Activated CD4-positive, alpha-beta T cell treated with anti-CD3 and anti-CD28 coated beads, Interleukin-2, amount 50 U/mL, for 1 hour (primary cell): ENCODE measurements at regions not wholly inside any gene's neighbourhood (a gene's known extent, or its start where the extent isn't known, plus 50 kb on each side); places are given as distances from the start of the nearest gene placed in this dataset.
"Not testable (repeated sequence)": the region's sequence is repeated elsewhere in the genome, so short reads cannot be mapped to it uniquely, and the experiment has no call there.

Experiments used
- DNase-seq: peaks from one replicate; pipeline ENCODE4 v3.0.0-alpha.2; 2020

- no peak for DNase-seq
Observed at GRCh38 chr10:28130267-28130666, 131.4 kb upstream of the ODAD2 start.

DNA sequence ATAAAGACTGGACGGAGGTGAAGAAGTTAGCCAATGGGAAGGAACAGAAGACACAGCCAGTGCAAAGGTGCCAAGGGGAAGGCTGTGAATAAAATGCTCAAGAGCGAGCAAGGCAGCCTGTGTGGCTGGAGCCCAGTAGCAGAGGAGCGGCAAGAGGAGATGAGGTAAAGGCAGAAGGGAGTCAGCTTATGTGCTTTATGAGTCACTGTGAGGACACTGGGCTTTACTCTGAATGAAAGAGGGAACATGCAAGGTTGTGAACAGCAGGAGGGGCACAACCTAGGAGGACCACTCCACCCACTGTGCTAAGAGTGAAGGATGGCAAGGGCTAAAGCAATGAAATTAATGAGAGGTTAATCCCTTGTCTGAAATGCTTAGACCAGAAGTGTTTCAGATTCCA is 129.0 kb upstream of the ODAD2 start:
- DNase-seq = no peak

GRCh38 chr10:28125701-28126100 is 126.8 kb upstream of the ODAD2 start:
- no peak for DNase-seq

DNA sequence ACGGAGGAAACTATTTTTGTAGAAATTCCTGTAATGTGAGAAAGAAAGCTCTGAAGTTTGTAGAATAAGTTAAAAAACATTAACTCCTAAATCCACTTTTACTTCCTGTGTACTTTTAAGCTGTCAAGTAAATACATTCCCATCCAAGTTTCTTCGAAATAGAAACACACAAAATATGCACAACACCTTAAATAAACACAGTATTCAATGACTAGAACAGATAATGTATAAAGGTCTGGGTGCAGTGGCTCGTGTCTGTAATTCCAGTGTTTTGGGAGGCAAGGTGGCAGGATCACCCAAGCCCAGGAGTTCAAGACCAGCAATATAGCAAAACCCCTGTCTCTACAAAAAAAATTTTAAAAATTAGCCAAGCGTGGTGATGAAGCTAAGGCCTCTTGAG is 121.9 kb upstream of the ODAD2 start:
- no peak for DNase-seq

DNA sequence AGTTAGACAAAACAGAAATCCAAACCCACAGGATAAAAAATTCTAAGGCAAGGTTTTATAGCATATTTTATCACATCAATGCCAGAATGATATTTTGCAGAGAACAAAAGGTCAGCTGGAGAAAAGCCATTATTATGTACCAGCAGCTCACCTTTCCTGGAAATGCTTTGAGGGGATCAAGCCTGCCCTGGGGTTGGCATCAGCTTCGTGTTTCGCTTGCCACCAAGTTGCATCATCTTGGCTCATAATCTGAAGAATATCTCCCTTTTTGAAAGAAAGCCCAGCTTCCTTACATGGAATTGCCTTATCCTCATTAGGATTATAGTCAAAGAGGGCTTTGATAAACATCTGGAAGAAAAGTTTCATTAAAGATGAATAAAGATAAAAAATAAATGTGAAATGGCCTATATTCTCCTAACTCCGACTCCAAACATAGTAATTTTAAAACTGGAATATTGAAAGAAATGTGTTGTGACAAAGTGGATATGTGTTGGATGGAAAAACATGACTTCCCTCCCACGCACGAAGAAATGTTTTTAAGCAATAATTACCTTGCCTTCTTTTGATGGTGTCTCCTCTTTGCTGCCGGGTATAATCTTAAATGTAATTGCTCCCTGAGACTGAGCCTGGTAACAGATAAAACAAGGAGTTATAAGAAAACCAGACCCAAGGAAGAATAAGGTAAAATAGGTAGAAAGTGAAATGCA is 121.3 kb upstream of the ODAD2 start:
- DNase-seq = no peak

DNA sequence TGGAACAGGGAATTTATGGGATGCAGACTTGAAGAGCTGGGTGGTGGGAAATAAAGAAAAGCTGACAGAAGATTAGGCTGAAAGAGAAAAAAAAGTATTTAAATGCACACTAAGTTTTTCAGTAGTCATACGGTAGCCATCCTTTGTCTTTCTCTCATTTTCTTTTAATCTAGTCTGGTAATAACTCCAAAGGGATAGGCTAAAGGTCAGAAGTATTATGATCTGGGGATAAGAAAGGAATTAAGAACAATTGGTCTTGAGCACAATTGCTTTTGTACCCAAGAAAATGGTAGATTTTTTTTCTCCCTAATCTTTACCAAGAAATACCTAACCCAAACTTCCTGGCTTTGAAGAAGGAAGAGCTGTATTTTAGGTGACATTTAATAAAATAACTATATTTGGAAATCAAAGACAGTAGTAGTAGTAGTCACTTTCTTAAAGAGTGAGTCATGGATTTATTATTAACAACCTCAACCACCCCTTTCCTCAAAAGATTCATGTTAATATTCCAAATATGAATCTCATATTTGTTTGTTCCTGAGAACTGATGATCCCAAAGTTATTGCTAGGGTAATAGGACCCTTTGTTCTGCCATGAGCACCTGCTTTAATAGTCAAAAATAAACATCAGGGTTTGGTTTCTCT is 120.2 kb upstream of the ODAD2 start:
- DNase-seq = no peak

- DNase-seq = no peak
Observed at GRCh38 chr10:28113202-28113601, 114.3 kb upstream of the ODAD2 start.

DNA sequence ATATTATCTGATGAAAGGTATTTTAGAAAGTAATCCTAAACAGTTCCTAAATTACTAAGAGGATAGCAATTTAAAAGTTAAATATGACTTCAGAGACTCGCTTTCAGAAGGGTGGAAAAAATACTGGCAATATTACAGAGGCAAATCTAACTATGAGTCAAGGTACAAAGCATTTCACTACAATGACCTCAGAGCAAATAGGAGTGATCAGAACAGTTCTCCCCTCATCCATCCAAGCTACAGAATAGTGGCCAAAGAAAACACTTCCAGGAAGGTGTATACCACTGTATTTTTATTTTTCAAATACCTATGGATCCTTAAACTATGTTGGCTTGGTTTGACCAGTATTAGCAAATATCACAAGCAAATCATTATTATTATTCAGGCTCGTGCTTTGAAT is 112.8 kb upstream of the ODAD2 start:
- no peak for DNase-seq

GRCh38 chr10:28105561-28105960 is 106.7 kb upstream of the ODAD2 start:
- DNase-seq = no peak

DNA sequence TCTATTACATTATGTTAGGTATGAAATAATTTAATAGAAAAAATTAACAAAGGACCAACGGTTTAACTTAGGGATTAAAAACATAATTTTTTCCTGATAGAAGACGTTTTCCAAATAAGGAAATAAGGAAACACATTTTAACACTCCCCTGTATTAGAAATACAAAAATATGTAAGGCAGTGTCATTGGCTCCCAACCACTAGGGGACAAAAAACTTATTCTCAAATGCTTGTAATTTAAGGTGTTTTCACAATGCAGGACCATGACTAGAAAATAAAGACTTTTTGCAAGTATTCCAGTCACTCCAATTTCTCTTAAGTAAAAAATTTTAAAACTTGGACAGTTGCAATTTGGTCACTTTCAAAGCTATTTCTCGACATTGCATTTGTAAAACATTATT is 98.8 kb upstream of the ODAD2 start:
- DNase-seq = no peak

- no peak for DNase-seq
Observed at GRCh38 chr10:28095791-28096378, 97.0 kb upstream of the ODAD2 start.

- no peak for DNase-seq
Observed at GRCh38 chr10:28094121-28094520, 95.2 kb upstream of the ODAD2 start.

DNA sequence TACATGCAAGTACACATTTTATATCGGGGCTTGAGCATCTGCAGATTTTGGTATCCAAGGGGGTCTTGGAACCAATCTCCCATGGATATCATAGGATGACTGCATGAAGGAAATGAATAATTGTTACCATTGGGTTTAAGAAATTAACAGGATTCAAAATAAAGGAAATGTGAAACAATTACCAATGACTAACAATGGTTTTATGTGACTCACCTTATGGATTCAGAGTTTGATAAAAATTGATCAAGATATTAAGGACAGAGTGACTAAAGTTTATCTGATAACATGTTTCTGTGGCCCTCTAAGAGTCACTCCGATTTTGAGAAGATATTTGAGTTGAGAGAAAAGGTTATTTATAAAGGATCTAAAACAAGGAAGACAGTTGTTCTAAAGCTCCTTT is 93.0 kb upstream of the ODAD2 start:
- no peak for DNase-seq

DNA sequence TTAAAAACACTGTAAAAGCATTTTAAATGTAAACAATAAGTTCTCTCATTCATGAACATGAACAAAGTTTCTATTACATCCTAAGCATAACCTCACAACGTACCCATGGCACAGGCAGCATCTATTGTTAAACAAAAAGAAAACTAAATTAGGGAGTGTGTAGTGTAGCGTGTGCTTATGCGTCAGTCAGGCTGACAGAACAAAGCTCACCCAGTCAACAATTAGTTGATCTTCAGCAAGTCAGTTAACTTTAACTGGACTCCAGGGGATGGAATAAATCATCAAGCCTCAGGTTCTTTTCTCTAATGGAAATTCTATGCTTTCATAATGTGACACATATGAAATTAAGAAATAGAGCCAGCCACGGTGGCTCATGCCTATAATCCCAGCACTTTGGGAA is 91.6 kb upstream of the ODAD2 start:
- DNase-seq = no peak

- no peak for DNase-seq
Observed at GRCh38 chr10:28089467-28089866, 90.6 kb upstream of the ODAD2 start.

DNA sequence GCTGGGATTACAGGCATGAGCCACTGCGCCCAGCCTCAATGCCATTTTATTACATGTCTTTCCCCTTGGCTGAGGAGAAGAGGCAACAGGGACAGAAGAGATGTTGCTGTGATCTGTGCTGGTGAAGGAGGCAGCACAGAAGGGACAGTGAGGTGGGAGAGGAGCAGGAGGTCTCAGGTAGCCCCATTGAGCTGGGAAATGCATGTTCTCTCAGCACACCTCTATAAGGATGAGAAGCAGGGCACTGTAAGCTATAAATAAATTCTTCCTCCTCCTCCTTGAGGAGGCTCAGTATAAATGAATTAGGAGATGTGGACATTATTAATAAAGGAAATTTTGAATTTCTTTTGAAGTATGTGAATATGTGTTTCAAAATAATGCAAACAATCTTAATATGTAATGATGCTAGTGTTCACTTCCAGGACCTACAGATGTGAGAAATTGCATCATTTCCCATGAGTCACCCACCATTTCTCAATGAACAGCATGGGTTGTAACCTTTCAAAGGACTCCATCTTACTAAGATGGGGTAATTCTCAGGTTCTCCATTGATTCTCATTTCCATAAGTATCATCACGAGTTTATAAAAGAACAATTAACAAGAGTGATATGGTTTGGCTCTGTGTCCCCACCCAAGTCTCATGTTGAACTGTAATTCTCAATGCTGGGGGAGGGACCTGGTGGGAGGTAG is 88.9 kb upstream of the ODAD2 start:
- no peak for DNase-seq

DNA sequence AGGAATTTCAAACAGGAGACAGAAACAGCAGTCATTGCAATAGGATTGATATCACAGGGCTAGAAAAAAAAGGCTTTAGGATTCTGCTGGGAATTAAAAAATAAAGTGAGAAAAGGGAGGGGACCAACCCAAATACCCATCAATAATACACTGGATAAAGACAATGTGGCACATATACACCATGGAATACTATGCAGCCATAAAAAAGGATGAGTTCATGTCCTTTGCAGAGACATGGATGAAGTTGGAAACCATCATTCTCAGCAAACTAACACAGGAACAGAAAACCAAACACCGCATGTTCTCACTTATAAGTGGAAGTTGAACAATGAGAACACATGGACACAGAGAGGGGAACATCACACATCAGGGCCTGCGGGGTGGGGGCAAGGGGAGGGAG is 86.9 kb upstream of the ODAD2 start:
- not testable (repeated sequence) for DNase-seq

DNA sequence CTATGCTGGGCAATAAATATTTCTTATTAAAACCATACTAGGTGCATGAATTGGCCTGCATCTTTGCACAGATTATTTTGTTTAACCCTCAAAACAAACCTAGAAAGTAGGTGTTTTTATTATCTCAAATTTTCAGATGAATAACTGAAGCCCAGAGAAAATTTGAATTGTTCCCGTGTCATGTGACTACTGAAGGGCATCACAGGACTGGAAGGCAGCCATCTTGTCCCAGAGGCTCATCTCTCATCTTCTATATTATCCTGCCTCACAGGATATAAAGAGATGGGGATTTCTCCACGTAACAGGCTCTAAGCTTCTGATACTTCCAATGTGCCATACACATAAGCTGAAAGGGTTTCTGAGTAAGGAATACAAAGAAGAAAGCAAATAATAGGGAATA is 84.0 kb upstream of the ODAD2 start:
- DNase-seq = no peak

- no peak for DNase-seq
Observed at GRCh38 chr10:28082316-28082715, 83.4 kb upstream of the ODAD2 start.

DNA sequence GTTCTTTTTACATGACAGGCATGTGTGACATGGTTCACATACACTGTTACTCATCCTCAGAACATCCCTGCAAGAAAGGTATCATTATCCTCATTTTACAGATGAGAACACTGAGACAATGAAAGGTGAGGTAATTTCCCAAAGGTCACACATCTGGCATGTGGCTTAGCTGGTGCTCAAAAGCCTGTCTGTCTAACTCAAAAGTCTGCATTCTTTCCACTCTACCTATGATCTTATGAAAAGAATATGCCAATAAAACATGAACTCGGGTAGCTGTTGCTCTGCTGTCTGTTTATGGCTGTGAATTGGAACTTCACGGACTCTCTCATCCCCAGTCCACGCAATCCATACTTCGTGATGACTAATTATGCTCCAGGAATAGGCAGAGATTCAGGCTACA is 79.0 kb upstream of the ODAD2 start:
- no peak for DNase-seq

- DNase-seq = no peak
Observed at GRCh38 chr10:28075424-28075823, 76.5 kb upstream of the ODAD2 start.

- DNase-seq = no peak
Observed at GRCh38 chr10:28072573-28072972, 73.7 kb upstream of the ODAD2 start.

- DNase-seq = no peak
Observed at GRCh38 chr10:28060031-28060607, 61.2 kb upstream of the ODAD2 start.

GRCh38 chr10:28058746-28059145 is 59.9 kb upstream of the ODAD2 start:
- DNase-seq = no peak
